HEK293T (cell line): ENCODE measurements at regions not wholly inside any gene's neighbourhood (a gene's known extent, or its start where the extent isn't known, plus 50 kb on each side); places are given as distances from the start of the nearest gene placed in this dataset.

Source experiments
- CTCF ChIA-PET: fragments of 350-600 bp; formaldehyde crosslinking; extraction: SDS; loops from one replicate; lab custom pipeline; 2021; ENCODE audit warnings: antibody characterized with exemption, inconsistent platforms; lab: Yijun Ruan, JAX
- POLR2A ChIA-PET: fragments of 350-600 bp; formaldehyde crosslinking; extraction: SDS; loops from one replicate; lab custom pipeline; 2020; ENCODE audit warnings: antibody characterized with exemption, inconsistent platforms; lab: Yijun Ruan, JAX
- DNase-seq: peaks from one replicate; pipeline ENCODE4 v3.0.0; 2012; ENCODE audit warnings: mixed read lengths; ENCODE audit errors: extremely low spot score
- ARNT ChIP-seq: fragments of 450-650 bp; IDR thresholded peaks from 2 replicates; pipeline ENCODE4 v1.6.1; 2017; ENCODE audit warnings: mild to moderate bottlenecking
- BHLHE40 ChIP-seq: fragments of 450-650 bp; IDR thresholded peaks from 2 replicates; pipeline ENCODE4 v1.6.1; 2016; ENCODE audit warnings: mild to moderate bottlenecking, moderate library complexity, borderline replicate concordance
- CTBP1 ChIP-seq: fragments of 450-650 bp; IDR thresholded peaks from 2 replicates; pipeline ENCODE4 v1.6.1; 2016; ENCODE audit warnings: borderline replicate concordance
- ELF4 ChIP-seq: fragments of 450-650 bp; IDR thresholded peaks from 2 replicates; pipeline ENCODE4 v1.6.1; 2017; ENCODE audit warnings: antibody characterized with exemption
- FOXA1 ChIP-seq: fragments of 450-650 bp; IDR thresholded peaks from 2 replicates; pipeline ENCODE4 v1.6.1; 2016; ENCODE audit warnings: mild to moderate bottlenecking
- FOXK2 ChIP-seq: fragments of 450-650 bp; IDR thresholded peaks from 2 replicates; pipeline ENCODE4 v1.6.1; 2016; ENCODE audit warnings: mild to moderate bottlenecking
- FOXM1 ChIP-seq: fragments of 450-650 bp; IDR thresholded peaks from 2 replicates; pipeline ENCODE4 v1.6.1; 2017; ENCODE audit warnings: mild to moderate bottlenecking, borderline replicate concordance
- HDGF ChIP-seq: fragments of 450-650 bp; IDR thresholded peaks from 2 replicates; pipeline ENCODE4 v1.6.1; 2017; ENCODE audit warnings: antibody characterized with exemption, borderline replicate concordance
- L3MBTL2 ChIP-seq: fragments of 450-650 bp; conservative IDR thresholded peaks from 2 replicates; pipeline ENCODE4 v1.6.1; 2016; ENCODE audit warnings: mild to moderate bottlenecking
- LEF1 ChIP-seq: fragments of 450-650 bp; IDR thresholded peaks from 2 replicates; pipeline ENCODE4 v1.6.1; 2017; ENCODE audit warnings: mild to moderate bottlenecking, borderline replicate concordance
- NFRKB ChIP-seq: fragments of 450-650 bp; IDR thresholded peaks from 2 replicates; pipeline ENCODE4 v1.6.1; 2016; ENCODE audit warnings: mild to moderate bottlenecking, moderate library complexity
- SP1 ChIP-seq: fragments of 450-650 bp; IDR thresholded peaks from 2 replicates; pipeline ENCODE4 v1.6.1; 2017
- SUZ12 ChIP-seq: fragments of 450-650 bp; IDR thresholded peaks from 2 replicates; pipeline ENCODE4 v1.6.1; 2016; ENCODE audit warnings: mild to moderate bottlenecking
- TARDBP ChIP-seq: fragments of 450-650 bp; IDR thresholded peaks from 2 replicates; pipeline ENCODE4 v1.6.1; 2016
- ZNF384 ChIP-seq: fragments of 450-650 bp; IDR thresholded peaks from 2 replicates; pipeline ENCODE4 v1.6.1; 2016
- TF ChIP-seq, protein P1 (sequence below): fragments of 450-650 bp; IDR thresholded peaks from 2 replicates; pipeline ENCODE4 v1.6.1; 2016

DNA sequence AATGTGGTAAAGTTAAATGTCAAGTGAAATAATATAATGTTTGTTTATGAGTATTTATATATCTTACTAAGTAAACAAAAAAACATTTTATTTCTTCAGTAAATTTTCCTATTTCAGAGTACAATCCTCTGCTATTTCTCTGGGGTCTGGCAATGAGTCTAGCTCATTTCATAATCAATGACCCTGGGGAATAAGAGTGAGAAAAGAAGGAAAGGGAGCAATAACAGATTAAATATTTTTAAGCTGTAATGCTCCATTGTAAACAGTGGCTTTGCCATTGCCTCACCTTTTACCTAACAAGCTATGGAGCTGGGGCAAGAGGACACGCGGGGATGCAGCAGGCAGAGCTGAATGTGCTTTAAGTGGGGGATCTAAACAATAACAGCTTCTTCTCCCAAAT, 1071.9 kb downstream of the FLRT2 start:
- ChIA-PET POLR2A (no interaction called here), CTCF (interaction anchor here (0.6 kb wide), 1 partner anchor 209 kb away, joined by 4 read pairs; no protein-coding TSS in a partner anchor)
- DNase-seq = no peak
- TF ChIP-seq LEF1 (no peak), ZNF384 (no peak), CTBP1 (no peak), FOXM1 (no peak), FOXK2 (no peak), ARNT (no peak), ELF4 (no peak), L3MBTL2 (no peak), NFRKB (no peak), TARDBP (no peak), BHLHE40 (no peak), FOXA1 (no peak), HDGF (no peak), SUZ12 (no peak), SP1 (no peak)
- TF ChIP-seq, protein P1, sequence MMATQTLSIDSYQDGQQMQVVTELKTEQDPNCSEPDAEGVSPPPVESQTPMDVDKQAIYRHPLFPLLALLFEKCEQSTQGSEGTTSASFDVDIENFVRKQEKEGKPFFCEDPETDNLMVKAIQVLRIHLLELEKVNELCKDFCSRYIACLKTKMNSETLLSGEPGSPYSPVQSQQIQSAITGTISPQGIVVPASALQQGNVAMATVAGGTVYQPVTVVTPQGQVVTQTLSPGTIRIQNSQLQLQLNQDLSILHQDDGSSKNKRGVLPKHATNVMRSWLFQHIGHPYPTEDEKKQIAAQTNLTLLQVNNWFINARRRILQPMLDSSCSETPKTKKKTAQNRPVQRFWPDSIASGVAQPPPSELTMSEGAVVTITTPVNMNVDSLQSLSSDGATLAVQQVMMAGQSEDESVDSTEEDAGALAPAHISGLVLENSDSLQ = no peak

DNA sequence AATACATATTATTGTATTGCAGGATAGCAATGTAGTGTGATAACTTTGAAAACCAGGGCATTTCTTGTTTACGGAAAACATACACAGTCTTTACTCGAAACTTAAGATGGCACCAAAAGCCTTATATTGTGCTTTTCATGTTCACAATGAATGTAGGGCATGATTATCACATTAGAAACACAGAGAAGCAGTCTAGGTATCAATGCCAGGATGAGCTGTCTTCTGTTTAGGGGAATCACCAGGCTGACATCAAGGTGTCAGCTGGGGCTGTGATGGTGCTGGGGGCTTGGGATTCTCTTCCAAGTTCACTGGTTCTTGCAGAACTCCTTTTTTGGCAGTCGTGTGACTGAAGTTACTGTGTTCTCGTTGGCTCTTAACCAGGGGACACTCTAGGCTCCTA, 1067.3 kb downstream of the FLRT2 start:
- CTCF ChIA-PET = no interaction called here
- POLR2A ChIA-PET = no interaction called here
- TF ChIP-seq ARNT = no peak
- no peak for DNase-seq

- ChIA-PET POLR2A (no interaction called here), CTCF (no interaction called here)
- no peak for DNase-seq
- no peak for TF ChIP-seq CTBP1
- no peak for TF ChIP-seq HDGF
- no peak for TF ChIP-seq NFRKB
- TF ChIP-seq FOXA1 = no peak
- no peak for TF ChIP-seq L3MBTL2
These were observed 1066.1 kb downstream of the FLRT2 start for GRCh38 chr14:86596024-86596423.

GRCh38 chr14:86575141-86575540, 1045.2 kb downstream of the FLRT2 start:
- TF ChIP-seq CTBP1 = no peak
- TF ChIP-seq, protein P1 = no peak
- POLR2A ChIA-PET = no interaction called here
- no peak for DNase-seq
- CTCF ChIA-PET = no interaction called here

DNA sequence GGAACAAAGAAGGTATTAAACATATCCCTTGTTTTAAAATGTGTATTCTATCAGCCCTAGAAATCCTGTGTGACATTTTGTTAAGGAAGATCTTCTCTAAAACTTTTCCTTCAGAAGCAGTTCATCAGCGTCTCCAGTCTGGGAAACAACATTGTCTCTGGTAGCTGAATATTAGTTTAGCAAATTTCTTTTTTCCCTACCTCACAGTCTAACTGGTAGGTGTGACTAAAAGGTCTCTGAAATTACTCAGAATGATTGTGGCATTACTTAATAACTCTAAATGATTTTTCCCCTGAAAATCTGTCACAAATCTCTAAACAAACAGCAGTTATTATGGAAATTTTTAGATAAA, 1044.8 kb downstream of the FLRT2 start:
- ChIA-PET POLR2A (no interaction called here), CTCF (no interaction called here)

GRCh38 chr14:86574051-86574777, 1044.3 kb downstream of the FLRT2 start:
- no peak for DNase-seq
- POLR2A ChIA-PET = no interaction called here
- CTCF ChIA-PET = no interaction called here
- TF ChIP-seq HDGF = no peak
- no peak for TF ChIP-seq ZNF384
- TF ChIP-seq SP1 = no peak
- TF ChIP-seq FOXK2 = no peak
- no peak for TF ChIP-seq FOXA1
- TF ChIP-seq ELF4 = no peak
- no peak for TF ChIP-seq FOXM1
- no peak for TF ChIP-seq L3MBTL2
- TF ChIP-seq LEF1 = no peak
- TF ChIP-seq, protein P1 = no peak
- no peak for TF ChIP-seq NFRKB
- TF ChIP-seq TARDBP = no peak
- no peak for TF ChIP-seq CTBP1
- TF ChIP-seq SUZ12 = no peak
- no peak for TF ChIP-seq BHLHE40
- no peak for TF ChIP-seq ARNT

More for the DNA sequence above, 1044.8 kb downstream of the FLRT2 start:
- no peak for DNase-seq
- no peak for TF ChIP-seq SP1
- TF ChIP-seq TARDBP = no peak

GRCh38 chr14:86570371-86570770, 1040.4 kb downstream of the FLRT2 start:
- ChIA-PET POLR2A (no interaction called here), CTCF (no interaction called here)
- DNase-seq = no peak
- TF ChIP-seq ZNF384 (no peak), BHLHE40 (no peak), ELF4 (no peak), SP1 (no peak), LEF1 (no peak), SUZ12 (no peak), TARDBP (no peak), FOXA1 (no peak), ARNT (no peak), HDGF (no peak), L3MBTL2 (no peak), FOXM1 (no peak), CTBP1 (no peak), NFRKB (no peak), FOXK2 (no peak)
- TF ChIP-seq, protein P1 = no peak
